PC-9 (cell line): ENCODE measurements at regions not wholly inside any gene's neighbourhood (a gene's known extent, or its start where the extent isn't known, plus 50 kb on each side); places are given as distances from the start of the nearest gene placed in this dataset.

Experiments
- EZH2 ChIP-seq: fragments of 200-600 bp; sonication (generic); IDR thresholded peaks from 2 replicates; pipeline ENCODE4 v1.8.0; 2017; ENCODE audit warnings: antibody characterized with exemption, low read depth
- TF ChIP-seq, protein P1 (sequence below): fragments of 200-600 bp; sonication (generic); conservative IDR thresholded peaks from 2 replicates; pipeline ENCODE4 v1.6.1; 2017; ENCODE audit warnings: mixed run types, antibody characterized with exemption, mild to moderate bottlenecking, moderate library complexity

DNA sequence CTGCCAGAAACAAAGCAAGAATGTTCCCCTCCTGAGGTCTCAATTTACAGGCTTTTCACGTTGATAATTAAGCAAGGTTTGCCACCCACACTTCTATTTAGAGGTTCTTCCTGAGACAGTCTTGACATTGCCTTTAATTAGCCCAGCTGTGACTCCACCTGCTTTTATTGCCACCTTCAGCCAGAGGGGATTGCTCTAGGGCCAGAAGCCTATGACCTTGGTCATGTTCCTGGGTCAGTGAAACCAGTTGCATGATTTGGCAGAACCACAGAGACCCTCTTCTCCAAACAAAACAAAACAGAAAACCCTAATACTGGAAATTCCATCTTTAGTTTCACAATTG lies 89.8 kb downstream of the APIP start:
- TF ChIP-seq, protein P1, sequence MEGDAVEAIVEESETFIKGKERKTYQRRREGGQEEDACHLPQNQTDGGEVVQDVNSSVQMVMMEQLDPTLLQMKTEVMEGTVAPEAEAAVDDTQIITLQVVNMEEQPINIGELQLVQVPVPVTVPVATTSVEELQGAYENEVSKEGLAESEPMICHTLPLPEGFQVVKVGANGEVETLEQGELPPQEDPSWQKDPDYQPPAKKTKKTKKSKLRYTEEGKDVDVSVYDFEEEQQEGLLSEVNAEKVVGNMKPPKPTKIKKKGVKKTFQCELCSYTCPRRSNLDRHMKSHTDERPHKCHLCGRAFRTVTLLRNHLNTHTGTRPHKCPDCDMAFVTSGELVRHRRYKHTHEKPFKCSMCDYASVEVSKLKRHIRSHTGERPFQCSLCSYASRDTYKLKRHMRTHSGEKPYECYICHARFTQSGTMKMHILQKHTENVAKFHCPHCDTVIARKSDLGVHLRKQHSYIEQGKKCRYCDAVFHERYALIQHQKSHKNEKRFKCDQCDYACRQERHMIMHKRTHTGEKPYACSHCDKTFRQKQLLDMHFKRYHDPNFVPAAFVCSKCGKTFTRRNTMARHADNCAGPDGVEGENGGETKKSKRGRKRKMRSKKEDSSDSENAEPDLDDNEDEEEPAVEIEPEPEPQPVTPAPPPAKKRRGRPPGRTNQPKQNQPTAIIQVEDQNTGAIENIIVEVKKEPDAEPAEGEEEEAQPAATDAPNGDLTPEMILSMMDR: no peak
- TF ChIP-seq EZH2: no peak
